HG03060 (cell line): ENCODE measurements at regions not wholly inside any gene's neighbourhood (a gene's known extent, or its start where the extent isn't known, plus 50 kb on each side); places are given as distances from the start of the nearest gene placed in this dataset.
"Not testable (repeated sequence)": the region's sequence is repeated elsewhere in the genome, so short reads cannot be mapped to it uniquely, and the experiment has no call there.

Experiments used
- ATAC-seq: cut with Tn5 transposase; IDR thresholded peaks from one replicate; pipeline ENCODE4 v1.9.1; 2021; ENCODE audit warnings: low read depth, moderate number of reproducible peaks; ENCODE audit not compliant: unreplicated experiment

DNA sequence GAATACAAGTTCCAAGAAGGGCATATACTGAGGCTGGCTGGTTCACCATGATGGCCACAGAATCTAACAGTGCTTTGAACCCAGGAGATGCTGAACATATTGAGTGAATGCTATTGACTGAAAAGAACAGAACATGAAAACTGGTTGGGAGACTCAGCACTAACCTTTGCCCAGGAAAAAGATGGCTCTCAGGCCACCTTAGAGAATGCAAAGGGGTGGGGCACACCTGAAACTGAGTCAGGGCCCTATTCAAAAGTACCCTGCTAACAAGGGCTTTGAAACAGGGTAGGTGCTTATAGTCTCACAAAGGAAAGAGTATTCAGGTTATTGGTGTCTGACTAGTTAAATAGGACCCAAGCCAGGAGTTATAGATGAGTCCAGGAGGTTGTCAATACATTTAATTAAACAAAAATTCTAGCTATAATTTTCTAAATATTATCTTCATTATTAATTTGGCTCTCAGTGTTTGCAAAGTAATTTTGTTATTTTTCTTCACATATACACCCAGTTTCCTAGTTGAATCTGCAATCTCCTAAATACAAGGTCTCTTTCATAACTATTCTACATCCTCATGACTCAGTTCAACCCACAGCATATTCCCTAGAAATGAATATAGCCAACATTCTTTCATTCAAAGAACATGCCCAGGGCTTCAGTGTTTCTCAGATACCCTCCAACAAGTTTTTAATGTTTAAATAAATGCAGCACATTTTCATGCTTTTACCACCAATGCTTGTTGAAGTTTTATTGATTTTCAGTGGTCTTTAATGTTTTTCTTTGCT is 144.2 kb upstream of the RAPGEF2 start:
- ATAC-seq, result no peak

DNA sequence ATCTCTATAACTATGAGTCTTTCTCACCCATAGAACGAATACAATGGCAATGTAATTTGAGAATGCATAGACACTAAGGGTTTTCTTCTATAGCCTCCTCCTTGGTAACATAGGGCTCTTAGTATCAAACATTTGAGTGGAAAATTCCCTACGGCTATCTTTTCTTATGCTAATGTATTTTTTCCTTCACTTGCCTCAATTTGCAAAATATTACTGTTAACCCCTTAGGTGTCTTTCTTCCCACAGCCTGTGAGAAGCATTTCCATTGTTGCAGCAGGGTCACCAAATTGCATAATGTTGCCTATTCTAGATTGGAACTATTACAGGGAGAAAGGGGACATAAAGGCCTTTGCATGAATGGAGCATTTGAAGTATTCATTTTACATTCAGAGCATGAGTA is 140.5 kb upstream of the RAPGEF2 start:
- ATAC-seq, result no peak

DNA sequence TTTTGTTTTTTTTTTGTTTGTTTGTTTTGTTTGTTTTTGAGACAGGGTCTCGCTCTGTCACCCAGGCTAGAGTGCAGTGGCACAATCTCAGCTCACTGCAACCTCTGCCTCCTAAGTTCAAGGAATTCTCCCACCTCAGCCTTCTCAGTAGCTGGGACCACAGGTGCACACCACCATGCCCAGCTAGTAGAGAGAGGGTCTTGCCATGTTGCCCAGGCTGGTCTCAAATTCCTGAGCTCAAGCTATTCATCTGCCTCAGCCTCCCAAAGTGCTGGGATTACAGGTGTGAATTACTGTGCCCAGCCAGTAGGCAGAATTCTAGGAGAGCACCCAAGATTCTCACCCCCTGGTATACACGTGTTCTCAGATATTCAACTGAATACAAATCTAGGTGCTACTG is 139.6 kb upstream of the RAPGEF2 start:
- ATAC-seq, result not testable (repeated sequence)

DNA sequence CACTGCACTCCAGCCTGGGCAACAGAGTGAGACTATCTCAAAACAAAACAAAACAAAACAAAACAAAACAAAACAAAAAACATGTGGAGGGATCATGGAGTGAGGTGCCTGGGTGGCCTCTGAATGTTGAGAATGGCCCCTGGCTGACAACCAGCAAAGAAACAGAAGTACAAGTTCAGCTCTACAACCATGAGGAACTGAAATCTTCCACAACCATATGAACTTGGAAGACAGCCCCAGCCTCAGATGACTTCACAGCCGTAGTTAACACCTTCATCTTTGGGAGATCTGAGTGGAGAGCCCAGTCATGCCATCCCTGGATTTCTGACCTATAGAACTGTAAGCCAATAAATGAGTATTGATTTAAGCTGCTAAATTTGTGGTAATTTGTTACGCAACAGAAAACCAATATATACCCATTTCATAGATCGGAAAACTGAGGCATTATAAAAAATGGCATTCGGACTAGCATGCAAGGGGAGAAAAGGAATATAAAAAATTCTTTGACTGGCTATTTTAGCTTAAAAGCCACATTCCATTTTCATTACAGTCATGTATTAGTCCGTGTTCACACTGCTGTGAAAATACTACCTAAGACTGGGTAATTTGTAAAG is 138.7 kb upstream of the RAPGEF2 start:
- ATAC-seq, result no peak

DNA sequence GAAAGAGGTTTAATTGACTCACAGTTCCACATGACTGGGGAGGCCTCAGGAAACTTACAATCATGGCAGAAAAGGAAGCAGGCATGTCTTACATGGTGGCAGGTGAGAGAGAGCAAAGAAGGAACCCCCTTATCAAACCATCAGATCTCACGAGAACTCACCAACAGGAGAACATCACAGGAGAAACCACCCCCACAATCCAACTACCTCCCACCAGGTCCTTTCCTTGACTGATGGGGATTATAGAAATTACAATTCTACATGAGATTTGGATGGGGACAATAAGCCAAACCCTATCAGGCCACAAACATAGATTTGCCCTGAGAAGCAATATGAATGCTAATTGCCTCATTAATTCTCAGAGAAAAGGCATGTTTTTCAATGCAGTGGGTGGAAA is 138.2 kb upstream of the RAPGEF2 start:
- no peak for ATAC-seq

DNA sequence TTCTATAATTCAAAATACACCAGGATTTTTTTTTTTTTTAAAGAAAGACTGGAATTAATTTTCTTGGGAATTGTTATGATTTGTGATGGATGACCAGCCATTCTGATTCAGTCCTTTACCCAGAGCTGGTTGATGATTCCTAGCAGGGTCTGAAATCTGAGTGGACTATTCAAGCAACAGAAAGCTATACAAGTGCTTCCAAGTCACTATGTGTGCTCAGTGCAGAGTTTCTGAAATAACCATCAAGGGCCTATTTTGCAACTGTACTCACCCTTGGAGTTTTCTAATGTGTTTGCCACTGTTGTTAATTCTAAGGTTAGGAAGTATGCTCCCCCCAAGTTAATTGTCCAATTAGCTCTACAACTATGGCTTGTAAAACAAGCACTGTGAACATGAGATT is 137.7 kb upstream of the RAPGEF2 start:
- ATAC-seq, result no peak

DNA sequence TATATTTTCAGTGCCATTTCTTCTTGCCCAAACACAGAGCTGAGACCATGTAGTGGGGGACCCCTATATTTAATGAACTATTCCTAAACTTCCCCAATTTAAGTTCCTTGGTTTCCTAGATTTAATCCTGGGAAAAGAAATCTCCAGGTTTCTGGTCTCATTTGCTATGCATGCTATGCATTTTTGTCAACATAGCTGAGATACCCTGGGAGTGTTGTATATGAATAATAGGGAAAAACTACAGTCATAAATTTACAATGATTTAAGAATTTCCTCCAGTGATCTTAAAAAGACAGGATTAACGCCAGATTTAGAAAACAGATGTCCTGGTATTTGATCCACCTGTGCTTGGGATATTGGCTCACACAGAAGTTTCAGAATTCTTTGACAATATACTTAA is 136.8 kb upstream of the RAPGEF2 start:
- ATAC-seq, result no peak

DNA sequence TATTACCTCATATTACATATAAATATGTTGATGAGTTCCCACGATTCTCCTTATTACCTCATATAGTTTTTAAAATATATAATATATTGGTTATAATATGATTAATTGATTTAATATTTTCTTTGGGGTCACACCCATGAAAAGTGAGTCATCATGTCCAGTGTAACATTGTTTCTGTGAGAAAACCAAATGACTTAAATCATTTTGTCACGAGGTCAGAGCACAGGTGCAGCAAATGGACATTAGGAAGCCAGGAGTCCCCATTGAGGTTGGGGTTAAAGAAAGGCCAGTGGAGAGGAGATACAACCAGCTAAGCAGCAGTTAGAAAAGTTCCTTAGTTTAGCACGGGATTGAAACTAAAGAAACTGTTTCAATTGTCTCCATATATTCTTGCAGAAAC is 133.9 kb upstream of the RAPGEF2 start:
- no peak for ATAC-seq

DNA sequence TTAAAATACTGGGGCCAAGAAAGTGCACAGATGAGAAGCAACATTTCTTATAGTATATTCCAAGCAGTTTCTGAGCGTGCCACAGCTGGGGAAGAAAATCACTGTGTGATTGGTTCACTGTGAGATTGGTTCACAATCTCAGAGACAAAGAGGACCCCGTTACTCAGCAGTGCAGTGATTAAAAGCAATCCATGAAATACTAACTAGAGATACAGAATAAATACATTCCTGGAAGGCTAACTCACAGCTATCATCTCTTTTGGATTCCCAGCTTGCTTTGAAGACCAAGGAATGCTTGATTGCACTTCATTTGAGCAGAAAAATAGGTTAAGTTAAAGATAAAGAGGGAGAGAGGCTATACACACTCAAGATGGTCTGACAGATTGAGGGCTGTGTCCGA is 132.1 kb upstream of the RAPGEF2 start:
- ATAC-seq, result no peak

DNA sequence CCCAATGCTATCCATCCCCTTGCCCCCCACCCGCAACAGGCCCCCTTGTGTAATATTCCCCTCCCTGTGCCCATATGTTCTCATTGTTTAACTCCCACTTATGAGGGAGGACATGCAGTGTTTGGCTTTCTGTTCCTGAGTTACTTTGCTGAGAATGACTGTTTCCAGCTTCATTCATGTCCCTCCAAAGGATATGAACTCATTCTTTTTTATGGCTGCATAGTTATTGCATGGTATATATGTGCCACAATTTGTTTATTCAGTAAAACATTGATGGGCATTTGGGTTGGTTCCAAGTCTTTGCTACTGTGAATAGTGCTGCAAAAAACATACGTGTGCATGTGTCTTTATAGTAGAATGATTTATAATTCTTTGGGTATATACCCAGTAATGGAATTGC is 128.4 kb upstream of the RAPGEF2 start:
- ATAC-seq, result not testable (repeated sequence)

DNA sequence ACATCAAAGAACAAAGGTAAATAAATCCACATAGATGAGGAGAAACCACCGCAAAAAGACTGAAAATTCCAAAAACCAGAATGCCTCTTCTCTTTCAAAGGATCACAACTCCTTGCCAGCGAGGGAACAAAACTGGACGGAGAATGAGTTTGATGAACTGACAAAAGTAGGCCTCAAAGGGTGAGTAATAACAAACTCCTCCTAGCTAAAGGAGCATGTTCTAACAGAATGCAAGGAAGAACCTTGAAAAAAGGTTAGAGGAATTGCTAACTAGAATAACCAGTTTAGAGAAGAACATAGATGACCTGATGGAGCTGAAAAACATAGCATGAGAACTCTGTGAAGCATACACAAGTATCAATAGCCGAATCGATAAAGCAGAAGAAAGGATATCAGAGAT is 122.2 kb upstream of the RAPGEF2 start:
- not testable (repeated sequence) for ATAC-seq

DNA sequence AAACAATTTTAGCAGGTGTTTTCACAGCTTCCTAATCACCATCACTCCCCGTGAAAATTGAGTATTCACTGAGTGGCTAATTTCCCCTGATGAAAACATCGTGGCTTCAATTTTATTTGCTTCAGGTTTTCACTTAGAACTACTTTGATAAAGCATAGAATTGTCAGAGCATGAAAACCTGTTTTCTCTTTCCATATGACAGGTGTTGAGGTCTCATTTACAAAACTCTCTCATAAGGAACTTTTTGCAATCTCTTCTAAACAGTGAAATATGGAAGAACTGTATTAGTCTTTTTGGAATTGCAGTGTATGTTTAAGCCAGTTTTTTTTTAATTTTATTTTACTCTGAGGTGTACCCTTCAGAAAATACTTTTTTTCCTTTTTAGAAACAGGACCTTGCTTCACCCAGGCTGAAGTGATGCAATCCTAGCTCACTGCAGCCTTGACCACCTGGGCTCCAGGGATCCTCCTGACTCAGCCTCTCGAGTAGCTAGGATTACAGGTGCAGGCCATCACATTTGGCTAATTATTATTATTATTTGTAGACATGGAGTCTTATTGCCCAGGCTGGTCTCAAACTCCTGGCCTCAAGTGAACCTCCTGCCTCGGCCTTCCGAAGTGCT is 111.2 kb upstream of the RAPGEF2 start:
- no peak for ATAC-seq

DNA sequence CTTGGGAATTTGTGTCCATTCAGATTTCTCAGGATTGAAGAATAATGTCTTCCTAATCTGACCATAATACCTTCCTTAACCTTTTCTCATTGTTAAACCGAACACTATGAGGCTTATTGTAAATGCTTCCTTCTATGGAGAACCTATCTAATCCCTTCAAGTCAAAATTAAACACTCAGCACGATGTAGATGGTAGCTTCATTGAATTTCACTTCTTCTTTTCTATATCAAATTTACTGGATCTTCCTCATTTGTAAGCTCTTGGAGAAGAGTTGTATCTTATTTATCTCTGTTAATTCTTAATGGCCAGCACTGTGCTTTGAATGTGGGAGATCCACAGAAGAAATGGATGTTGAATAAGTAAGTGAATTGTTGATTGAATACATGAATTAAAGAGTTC is 109.0 kb upstream of the RAPGEF2 start:
- no peak for ATAC-seq

DNA sequence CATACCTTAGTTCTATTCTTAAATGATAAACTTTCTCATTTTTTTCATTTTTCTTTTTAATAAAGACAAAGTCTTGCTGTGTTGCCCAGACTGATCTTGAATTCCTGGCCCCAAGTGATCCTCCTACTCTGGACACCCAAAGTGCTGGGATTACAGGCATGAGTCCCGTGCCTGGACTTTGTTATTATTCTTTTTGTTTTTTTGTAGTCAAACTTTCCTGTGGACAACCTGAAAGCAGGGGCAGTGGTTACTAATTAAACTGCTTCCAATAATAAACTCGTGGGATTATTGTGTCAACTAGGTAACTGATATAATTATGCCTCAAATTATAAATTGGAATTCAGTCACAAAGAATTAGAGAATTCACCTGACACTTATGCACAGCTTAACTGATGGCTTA is 107.8 kb upstream of the RAPGEF2 start:
- no peak for ATAC-seq

DNA sequence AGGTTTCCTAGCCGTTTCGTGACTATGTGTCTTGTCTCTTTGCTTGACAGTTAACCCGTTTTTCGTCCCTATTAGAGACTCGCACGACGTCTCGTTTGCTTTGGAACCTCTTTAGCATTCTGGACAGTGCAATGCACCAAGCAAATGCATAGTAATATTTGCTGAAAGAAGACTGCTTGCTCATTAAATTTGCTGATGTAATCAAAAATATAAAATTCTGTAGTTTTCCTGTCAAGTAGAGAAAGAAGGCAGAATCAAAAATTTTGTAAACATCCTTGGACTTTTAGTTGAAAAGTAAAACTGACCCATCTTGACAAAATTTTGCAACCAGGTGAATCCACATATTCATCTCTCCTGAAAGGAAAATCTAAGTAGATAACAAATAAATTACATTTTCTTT is 106.9 kb upstream of the RAPGEF2 start:
- ATAC-seq, result no peak

DNA sequence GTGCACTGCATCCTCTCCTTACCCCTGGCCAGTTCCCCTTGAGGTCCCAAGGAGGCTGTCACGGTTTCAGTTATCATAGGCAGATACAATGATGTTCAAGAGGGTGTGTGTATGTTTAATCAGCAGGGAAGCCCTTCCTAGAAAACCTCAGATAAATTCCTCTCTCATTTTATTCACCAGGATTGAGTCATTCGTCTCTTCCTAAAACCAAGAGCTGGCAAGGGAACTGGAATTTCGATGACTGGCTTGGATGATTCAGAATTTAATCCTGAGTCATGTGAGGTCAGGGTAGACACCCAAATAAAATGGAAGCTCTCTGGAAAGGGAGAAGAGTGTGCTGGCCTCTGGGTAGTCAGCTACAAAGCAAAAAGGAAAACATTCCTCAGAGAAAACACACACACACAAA is 106.2 kb upstream of the RAPGEF2 start:
- ATAC-seq, result no peak

DNA sequence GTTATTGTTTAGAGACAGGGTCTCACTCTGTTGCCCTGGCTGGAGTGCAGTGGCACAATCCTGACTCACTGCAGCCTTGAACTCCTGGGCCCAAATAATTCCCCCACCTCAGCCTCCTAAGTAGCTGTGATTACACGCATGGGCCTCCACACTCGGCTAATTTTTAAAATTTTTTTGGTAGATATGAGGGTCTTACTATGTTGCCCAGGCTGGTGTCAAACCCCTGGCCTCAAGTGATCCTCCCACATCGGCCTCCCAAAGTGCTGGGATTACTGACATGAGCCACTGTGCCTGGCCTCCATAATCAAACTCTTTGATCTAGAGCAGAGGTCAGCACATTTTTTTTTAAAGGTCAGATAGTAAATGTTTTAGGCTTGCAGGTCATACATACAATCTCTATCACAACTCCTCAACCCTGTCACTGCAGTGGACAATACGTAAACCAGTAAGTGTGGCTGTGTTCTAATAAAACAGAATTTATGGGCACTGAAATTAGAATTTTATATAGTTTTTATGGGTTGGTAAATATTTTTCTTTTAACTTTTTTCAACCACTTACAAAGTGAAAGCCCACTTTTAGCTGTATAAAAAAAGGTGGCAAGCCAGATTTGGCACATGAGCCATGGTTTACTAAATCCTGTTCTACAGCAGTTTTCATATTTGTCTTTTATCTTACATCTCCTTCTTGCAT is 105.1 kb upstream of the RAPGEF2 start:
- no peak for ATAC-seq

DNA sequence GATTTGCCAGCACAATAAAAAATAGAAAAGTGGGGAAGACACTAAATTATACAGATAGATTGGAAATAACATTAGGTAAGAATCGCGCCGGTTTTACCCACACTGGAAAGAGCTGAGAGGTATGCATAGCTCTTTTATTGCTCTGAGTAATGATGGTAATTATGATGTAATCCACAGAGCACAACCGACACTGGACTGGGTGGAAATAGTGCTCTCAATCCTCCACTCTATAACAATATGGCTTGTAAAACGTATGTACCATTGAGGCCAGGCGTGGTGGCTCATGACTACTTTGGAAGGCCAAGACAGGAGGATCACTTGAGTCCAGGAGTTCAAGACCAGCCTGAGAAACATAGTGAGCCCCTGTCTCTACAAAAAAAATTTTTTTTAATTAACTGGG is 104.3 kb upstream of the RAPGEF2 start:
- no peak for ATAC-seq

DNA sequence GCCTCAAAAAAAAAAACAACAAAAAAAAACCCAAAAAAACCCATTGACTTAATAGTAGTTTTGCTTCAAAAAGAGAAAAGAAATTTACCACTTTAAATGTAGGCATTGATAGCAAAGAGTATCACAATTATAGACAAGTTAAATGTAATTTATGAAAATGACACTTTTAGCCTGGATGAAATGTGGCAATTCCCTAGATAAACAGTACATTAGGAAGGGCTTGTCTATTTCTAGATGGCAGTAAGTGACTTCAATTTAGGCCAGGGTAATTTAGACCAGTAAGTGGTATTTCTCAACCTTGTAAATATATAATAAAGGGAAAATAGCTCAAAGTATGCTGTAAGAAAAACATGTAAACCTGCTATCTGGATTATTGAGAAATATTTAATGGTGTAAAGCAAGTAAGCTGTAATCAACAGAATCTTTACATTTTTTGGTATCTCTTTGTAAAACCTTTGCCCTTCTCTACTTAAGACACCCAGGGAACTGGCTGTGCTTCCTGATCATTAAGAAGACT is 103.7 kb upstream of the RAPGEF2 start:
- no peak for ATAC-seq

DNA sequence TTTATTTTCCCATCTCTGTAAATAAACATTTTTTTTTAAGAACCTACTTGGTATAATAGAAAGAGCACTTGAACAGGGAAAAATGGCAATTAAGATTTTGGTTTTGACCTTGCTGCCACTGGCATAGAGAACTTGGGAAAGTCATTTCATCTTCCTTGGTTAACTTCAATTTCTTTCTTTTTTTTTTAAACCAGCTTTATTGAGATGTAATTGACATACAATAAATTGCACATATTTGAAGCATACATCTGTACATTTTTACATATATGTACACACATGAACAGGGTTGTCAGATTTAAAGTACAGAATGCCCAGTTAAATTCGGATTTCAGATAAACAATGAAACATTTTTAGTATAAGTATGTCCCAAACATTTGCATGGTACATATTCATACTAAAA is 103.0 kb upstream of the RAPGEF2 start:
- no peak for ATAC-seq

DNA sequence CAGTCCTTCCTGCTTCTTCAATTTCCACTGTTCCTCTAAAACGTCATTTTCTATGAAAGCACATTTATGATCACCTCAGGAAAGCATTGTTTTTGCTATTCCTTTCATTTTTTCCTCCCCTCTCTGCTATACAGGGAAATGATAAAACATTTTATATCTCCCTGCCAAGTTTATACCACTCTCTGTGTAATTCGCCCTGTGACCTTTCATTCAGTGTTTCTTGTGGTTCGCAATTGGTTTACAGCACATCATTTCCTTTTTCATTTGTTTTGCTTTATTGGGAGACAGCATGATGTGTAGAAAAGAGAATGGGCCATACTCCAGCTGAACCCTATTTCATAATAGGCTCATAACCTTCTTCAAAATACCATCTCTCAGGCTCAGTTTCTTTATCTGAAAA is 99.9 kb upstream of the RAPGEF2 start:
- no peak for ATAC-seq
